Ishikawa (cell line): ENCODE measurements at regions not wholly inside any gene's neighbourhood (a gene's known extent, or its start where the extent isn't known, plus 50 kb on each side); places are given as distances from the start of the nearest gene placed in this dataset.

Experiments
- CEBPB ChIP-seq: IDR thresholded peaks from 2 replicates; pipeline ENCODE4 v1.6.1; 2012
- CREB1 ChIP-seq: IDR thresholded peaks from 2 replicates; pipeline ENCODE4 v1.6.1; 2012; ENCODE audit warnings: low read depth
- EGR1 ChIP-seq: IDR thresholded peaks from 2 replicates; pipeline ENCODE4 v1.6.1; 2012
- EP300 ChIP-seq: IDR thresholded peaks from 2 replicates; pipeline ENCODE4 v1.6.1; 2012; ENCODE audit warnings: borderline replicate concordance
- FOXM1 ChIP-seq: IDR thresholded peaks from 2 replicates; pipeline ENCODE4 v1.6.1; 2012; ENCODE audit warnings: low read depth, borderline replicate concordance
- NFIC ChIP-seq: IDR thresholded peaks from 2 replicates; pipeline ENCODE4 v1.6.1; 2012
- RAD21 ChIP-seq: IDR thresholded peaks from 2 replicates; pipeline ENCODE4 v1.6.1; 2012; ENCODE audit warnings: low read depth
- REST ChIP-seq: IDR thresholded peaks from 2 replicates; pipeline ENCODE4 v1.6.1; 2012; ENCODE audit warnings: low read depth, mild to moderate bottlenecking
- TAF1 ChIP-seq: IDR thresholded peaks from 2 replicates; pipeline ENCODE4 v1.6.1; 2012; ENCODE audit warnings: low read depth, mild to moderate bottlenecking
- TCF12 ChIP-seq: IDR thresholded peaks from 2 replicates; pipeline ENCODE4 v1.6.1; 2012; ENCODE audit warnings: low read depth
- TEAD4 ChIP-seq: IDR thresholded peaks from 2 replicates; pipeline ENCODE4 v1.6.1; 2012
- YY1 ChIP-seq: IDR thresholded peaks from 2 replicates; pipeline ENCODE4 v1.6.1; 2012; ENCODE audit warnings: low read depth
- ZBTB7A ChIP-seq: IDR thresholded peaks from 2 replicates; pipeline ENCODE4 v1.6.1; 2012; ENCODE audit warnings: low read depth
- TF ChIP-seq, protein P1 (sequence below): IDR thresholded peaks from 2 replicates; pipeline ENCODE4 v1.6.1; 2012
- TF ChIP-seq, protein P2 (sequence below): IDR thresholded peaks from 2 replicates; pipeline ENCODE4 v1.6.1; 2012

DNA sequence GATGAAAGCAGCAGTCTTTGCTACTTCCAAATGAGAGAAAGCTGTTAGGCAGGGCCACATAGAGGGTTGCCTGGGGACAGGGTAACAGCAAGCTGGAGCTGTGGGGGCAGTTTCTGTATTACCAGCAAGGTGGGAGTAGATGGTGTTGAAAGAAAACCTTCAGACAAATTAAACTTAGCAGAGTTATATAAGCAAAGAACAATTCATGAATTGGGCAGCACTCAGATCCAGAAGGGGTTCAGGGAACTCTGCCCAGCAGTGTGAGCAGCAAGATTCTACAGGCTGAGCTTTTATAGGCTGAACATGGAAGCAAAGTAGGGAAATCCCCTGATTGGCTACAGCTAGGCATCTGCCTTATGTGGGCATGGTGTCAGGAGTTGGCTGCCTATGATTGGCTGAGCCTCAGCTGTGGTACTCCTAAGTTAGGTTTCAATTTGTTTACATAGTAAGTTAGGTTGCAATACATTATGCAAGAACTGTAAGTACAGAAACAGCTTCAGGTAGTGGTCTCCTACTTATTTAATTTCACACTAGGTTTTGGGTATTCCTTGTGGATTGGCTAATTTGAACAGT lies 64.1 kb upstream of the TMPRSS2 start:
- TF ChIP-seq CREB1 (no peak), ZBTB7A (no peak), CEBPB (no peak), TEAD4 (no peak), YY1 (no peak), RAD21 (no peak), EGR1 (no peak), NFIC (no peak), TAF1 (no peak), TCF12 (no peak), FOXM1 (no peak), EP300 (no peak), REST (no peak)
- TF ChIP-seq, protein P1, sequence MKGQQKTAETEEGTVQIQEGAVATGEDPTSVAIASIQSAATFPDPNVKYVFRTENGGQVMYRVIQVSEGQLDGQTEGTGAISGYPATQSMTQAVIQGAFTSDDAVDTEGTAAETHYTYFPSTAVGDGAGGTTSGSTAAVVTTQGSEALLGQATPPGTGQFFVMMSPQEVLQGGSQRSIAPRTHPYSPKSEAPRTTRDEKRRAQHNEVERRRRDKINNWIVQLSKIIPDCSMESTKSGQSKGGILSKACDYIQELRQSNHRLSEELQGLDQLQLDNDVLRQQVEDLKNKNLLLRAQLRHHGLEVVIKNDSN = no peak
- TF ChIP-seq, protein P2, sequence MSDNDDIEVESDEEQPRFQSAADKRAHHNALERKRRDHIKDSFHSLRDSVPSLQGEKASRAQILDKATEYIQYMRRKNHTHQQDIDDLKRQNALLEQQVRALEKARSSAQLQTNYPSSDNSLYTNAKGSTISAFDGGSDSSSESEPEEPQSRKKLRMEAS = no peak

DNA sequence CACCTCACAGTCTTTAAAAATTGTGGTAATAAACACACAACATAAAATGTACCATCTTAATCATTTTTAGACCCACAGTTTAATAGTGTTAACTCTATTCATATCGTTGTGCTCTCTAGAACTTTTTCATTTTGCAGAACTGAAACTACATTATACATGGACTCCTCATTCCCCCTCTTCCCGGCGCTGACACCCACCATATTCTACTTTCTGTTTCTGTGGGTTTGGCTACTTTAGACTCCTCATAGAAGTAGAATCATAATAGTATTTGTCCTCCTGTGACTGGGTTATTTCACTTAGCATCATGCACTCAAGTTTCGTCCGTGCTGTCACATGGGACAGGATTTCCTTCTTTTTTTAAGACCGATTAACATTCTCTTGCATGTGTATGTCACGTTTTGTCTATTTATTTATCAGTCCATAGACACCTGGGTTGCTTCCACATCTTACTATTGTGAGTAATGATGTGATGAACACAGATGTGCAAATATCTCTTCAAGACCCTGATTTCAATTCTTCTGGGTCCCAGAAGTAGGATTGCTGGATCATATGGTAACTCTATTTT lies 62.9 kb upstream of the TMPRSS2 start:
- TF ChIP-seq TEAD4 (no peak), FOXM1 (no peak), TCF12 (no peak), YY1 (no peak), RAD21 (no peak), REST (no peak), CREB1 (no peak), ZBTB7A (no peak), EP300 (no peak), TAF1 (no peak), EGR1 (no peak), NFIC (no peak), CEBPB (no peak)
- TF ChIP-seq, protein P2 = no peak
- TF ChIP-seq, protein P1 = no peak

GRCh38 chr21:41568606-41569385 lies 60.8 kb upstream of the TMPRSS2 start:
- TF ChIP-seq ZBTB7A (no peak), FOXM1 (no peak), EP300 (no peak), TAF1 (no peak), NFIC (no peak), EGR1 (no peak), CEBPB (no peak), RAD21 (no peak), REST (no peak), YY1 (no peak), CREB1 (no peak), TCF12 (no peak), TEAD4 (no peak)
- TF ChIP-seq, protein P1 = no peak
- TF ChIP-seq, protein P2 = no peak
